ENCODE measurements at regions not wholly inside any gene's neighbourhood (a gene's known extent, or its start where the extent isn't known, plus 50 kb on each side); places are given as distances from the start of the nearest gene placed in this dataset.

DNA sequence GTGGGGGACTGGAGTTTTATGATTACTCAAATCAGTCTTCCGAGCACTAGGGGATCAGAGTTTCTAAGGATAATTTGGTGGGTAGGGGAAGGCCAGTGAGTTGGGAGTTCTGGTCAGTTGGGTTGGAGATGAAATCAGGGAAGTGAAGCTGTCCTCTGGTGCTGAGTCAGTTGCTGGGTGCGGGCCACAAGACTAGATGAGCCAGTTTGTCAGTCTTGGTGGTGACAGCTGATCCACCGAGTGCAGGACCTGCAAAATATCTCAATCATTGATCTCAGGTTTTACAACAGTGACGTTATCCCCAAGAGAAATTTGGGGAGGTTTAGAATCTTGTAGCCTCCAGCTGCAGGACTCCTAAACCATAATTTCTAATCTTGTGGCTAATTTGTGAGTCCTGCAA, 249.4 kb downstream of the FAM43A start:
- TF ChIP-seq, protein P1, sequence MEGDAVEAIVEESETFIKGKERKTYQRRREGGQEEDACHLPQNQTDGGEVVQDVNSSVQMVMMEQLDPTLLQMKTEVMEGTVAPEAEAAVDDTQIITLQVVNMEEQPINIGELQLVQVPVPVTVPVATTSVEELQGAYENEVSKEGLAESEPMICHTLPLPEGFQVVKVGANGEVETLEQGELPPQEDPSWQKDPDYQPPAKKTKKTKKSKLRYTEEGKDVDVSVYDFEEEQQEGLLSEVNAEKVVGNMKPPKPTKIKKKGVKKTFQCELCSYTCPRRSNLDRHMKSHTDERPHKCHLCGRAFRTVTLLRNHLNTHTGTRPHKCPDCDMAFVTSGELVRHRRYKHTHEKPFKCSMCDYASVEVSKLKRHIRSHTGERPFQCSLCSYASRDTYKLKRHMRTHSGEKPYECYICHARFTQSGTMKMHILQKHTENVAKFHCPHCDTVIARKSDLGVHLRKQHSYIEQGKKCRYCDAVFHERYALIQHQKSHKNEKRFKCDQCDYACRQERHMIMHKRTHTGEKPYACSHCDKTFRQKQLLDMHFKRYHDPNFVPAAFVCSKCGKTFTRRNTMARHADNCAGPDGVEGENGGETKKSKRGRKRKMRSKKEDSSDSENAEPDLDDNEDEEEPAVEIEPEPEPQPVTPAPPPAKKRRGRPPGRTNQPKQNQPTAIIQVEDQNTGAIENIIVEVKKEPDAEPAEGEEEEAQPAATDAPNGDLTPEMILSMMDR (IDR thresholded peaks at IDR 0.05) = no peak
- no peak for TF ChIP-seq EZH2 (IDR thresholded peaks at IDR 0.05; ENCODE audit: borderline replicate concordance, insufficient read depth, low read depth, low read length, poor library complexity, severe bottlenecking)

Data from B cell (primary cell).